Natural killer cell (primary cell): ENCODE measurements at regions not wholly inside any gene's neighbourhood (a gene's known extent, or its start where the extent isn't known, plus 50 kb on each side); places are given as distances from the start of the nearest gene placed in this dataset.

Experiments used
- ATAC-seq, 3 donors: fragments of 150-1000 bp in 2 of 3; fragments of 200-7000 bp in 1 of 3; cut with Tn5 transposase; 1 replicate in 1 of 3; 2 replicates in 2 of 3; pipeline ENCODE4 v1.10.0; 2021; ENCODE audit warnings: mild to moderate bottlenecking in 2 of 3, moderate library complexity in 2 of 3
- DNase-seq, 2 donors: peaks; one replicate each; pipeline versions ENCODE4 v3.0.0 to v3.0.0-alpha.2; 2013 to 2021; ENCODE audit warnings: mixed read lengths in 1 of 2
- H3K27ac ChIP-seq: one replicate; pipeline ENCODE4 v1.5.1; 2013; ENCODE audit warnings: mild to moderate bottlenecking, low read length
- H3K27me3 ChIP-seq: one replicate; pipeline ENCODE4 v1.6.1; 2013; ENCODE audit warnings: low read length; ENCODE audit not compliant: control insufficient read depth, insufficient read depth
- H3K36me3 ChIP-seq: one replicate; pipeline ENCODE4 v1.6.1; 2013; ENCODE audit warnings: low read length; ENCODE audit not compliant: control insufficient read depth, insufficient read depth
- H3K4me1 ChIP-seq: one replicate; pipeline ENCODE4 v1.6.1; 2013; ENCODE audit warnings: low read length; ENCODE audit not compliant: control insufficient read depth, insufficient read depth
- H3K4me3 ChIP-seq: one replicate; pipeline ENCODE4 v1.5.1; 2013; ENCODE audit warnings: low read length
- H3K9me3 ChIP-seq: one replicate; pipeline ENCODE4 v1.6.1; 2013; ENCODE audit warnings: low read length; ENCODE audit not compliant: control insufficient read depth, insufficient read depth
- H3K27ac Mint-ChIP-seq, 2 donors: one replicate each; pipeline ENCODE4 v1.8.0; 2022; ENCODE audit warnings: mild to moderate bottlenecking in 2 of 2, mixed read lengths in 2 of 2, moderate library complexity in 1 of 2
- H3K27me3 Mint-ChIP-seq, 2 donors: one replicate each; pipeline ENCODE4 v1.8.0; 2022; ENCODE audit warnings: low read depth in 2 of 2, mixed read lengths in 2 of 2
- H3K36me3 Mint-ChIP-seq: one replicate; pipeline ENCODE4 v1.8.0; 2022; ENCODE audit warnings: mixed read lengths
- H3K4me1 Mint-ChIP-seq, 2 donors: one replicate each; pipeline ENCODE4 v1.8.0; 2022; ENCODE audit warnings: mixed read lengths in 2 of 2
- H3K4me3 Mint-ChIP-seq: one replicate; pipeline ENCODE4 v1.8.0; 2022; ENCODE audit warnings: mild to moderate bottlenecking, moderate library complexity, mixed read lengths
- H3K9me3 Mint-ChIP-seq, 2 donors: one replicate each; pipeline ENCODE4 v1.8.0; 2022; ENCODE audit warnings: mixed read lengths in 2 of 2
- WGBS: methylation state at CpG from one replicate; pipeline ENCODE4 v1.1.7; 2013; ENCODE audit warnings: missing lambda C conversion rate; ENCODE audit not compliant: insufficient coverage; 5-methylcytosine and 5-hydroxymethylcytosine counted together
- intact Hi-C: fragments of 100-400 bp; cut with micrococcal nuclease; formaldehyde crosslinking; loops from one replicate; pipeline ENCODE4 v1.14.2; 2022
- TF ChIP-seq, protein P1 (sequence below): fragments of 200-600 bp; IDR thresholded peaks from one replicate; pipeline ENCODE4 v1.8.0; 2022; ENCODE audit warnings: antibody characterized with exemption

- TF ChIP-seq, protein P1, sequence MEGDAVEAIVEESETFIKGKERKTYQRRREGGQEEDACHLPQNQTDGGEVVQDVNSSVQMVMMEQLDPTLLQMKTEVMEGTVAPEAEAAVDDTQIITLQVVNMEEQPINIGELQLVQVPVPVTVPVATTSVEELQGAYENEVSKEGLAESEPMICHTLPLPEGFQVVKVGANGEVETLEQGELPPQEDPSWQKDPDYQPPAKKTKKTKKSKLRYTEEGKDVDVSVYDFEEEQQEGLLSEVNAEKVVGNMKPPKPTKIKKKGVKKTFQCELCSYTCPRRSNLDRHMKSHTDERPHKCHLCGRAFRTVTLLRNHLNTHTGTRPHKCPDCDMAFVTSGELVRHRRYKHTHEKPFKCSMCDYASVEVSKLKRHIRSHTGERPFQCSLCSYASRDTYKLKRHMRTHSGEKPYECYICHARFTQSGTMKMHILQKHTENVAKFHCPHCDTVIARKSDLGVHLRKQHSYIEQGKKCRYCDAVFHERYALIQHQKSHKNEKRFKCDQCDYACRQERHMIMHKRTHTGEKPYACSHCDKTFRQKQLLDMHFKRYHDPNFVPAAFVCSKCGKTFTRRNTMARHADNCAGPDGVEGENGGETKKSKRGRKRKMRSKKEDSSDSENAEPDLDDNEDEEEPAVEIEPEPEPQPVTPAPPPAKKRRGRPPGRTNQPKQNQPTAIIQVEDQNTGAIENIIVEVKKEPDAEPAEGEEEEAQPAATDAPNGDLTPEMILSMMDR = no peak
- H3K4me1 Mint-ChIP-seq = no peaks in the 10 kb centered on the region
- ATAC-seq = no peak
- intact Hi-C loops = no loop called here
- no peak overlapping the region for H3K4me3 Mint-ChIP-seq
- no peak for DNase-seq
- no peaks in the 10 kb centered on the region for H3K9me3 ChIP-seq
- WGBS = 68% methylated on average over 12 of the region's 13 CpGs
- H3K4me3 ChIP-seq = no peak overlapping the region
- H3K9me3 Mint-ChIP-seq = no peaks in the 10 kb centered on the region
- H3K36me3 Mint-ChIP-seq = no peaks in the 10 kb centered on the region
- no peak overlapping the region for H3K27ac ChIP-seq
- H3K27ac Mint-ChIP-seq = no peak overlapping the region
- no peaks in the 10 kb centered on the region for H3K27me3 Mint-ChIP-seq
- H3K27me3 ChIP-seq = no peaks in the 10 kb centered on the region
- H3K4me1 ChIP-seq = no peaks in the 10 kb centered on the region
- H3K36me3 ChIP-seq = no peaks in the 10 kb centered on the region
Measured at GRCh38 chr2:7930800-7931635, 750.8 kb upstream of the ID2 start.

DNA sequence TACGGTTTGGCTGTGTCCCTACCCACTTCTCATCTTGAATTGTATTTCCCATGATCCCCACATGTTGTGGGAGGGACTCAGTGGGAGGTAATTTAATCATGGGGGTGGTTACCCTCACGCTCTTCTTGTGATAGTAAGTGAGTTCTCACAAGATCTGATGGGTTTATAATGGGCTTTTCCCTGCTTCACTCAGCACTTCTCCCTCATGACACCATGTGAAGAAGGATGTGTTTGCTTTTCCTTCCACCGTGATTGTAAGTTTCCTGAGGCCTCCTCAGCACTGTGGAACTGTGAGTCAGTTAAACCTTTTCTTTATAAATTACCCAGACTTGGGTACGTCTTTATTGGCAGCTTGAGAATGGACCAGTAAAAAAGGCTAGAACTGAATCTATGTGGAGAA, 750.0 kb upstream of the ID2 start:
- Histone ChIP-seq H3K36me3 (no peaks in the 10 kb centered on the region), H3K27me3 (no peaks in the 10 kb centered on the region), H3K4me3 (no peak overlapping the region), H3K4me1 (no peaks in the 10 kb centered on the region), H3K9me3 (no peaks in the 10 kb centered on the region), H3K27ac (no peak overlapping the region)
- Mint-ChIP-seq H3K4me3 (no peak overlapping the region), H3K27me3 (no peaks in the 10 kb centered on the region), H3K36me3 (no peaks in the 10 kb centered on the region), H3K4me1 (no peaks in the 10 kb centered on the region), H3K27ac (no peak overlapping the region), H3K9me3 (no peaks in the 10 kb centered on the region)
- no peak for DNase-seq
- ATAC-seq = no peak
- TF ChIP-seq, protein P1 = no peak
- intact Hi-C loops = no loop called here
- WGBS = 90% methylated on average over 2 of the region's 4 CpGs

- Mint-ChIP-seq H3K9me3 (no peaks in the 10 kb centered on the region), H3K4me3 (no peak overlapping the region), H3K27ac (no peak overlapping the region), H3K27me3 (no peaks in the 10 kb centered on the region), H3K36me3 (no peaks in the 10 kb centered on the region), H3K4me1 (no peaks in the 10 kb centered on the region)
- no peaks in the 10 kb centered on the region for H3K36me3 ChIP-seq
- intact Hi-C loops = no loop called here
- H3K4me1 ChIP-seq = no peaks in the 10 kb centered on the region
- TF ChIP-seq, protein P1 = no peak
- ATAC-seq (no peak), DNase-seq (no peak)
- H3K27ac ChIP-seq = no peak overlapping the region
- no peaks in the 10 kb centered on the region for H3K9me3 ChIP-seq
- 82% methylated on average over 1 of the region's 1 CpG for WGBS
- H3K27me3 ChIP-seq = no peaks in the 10 kb centered on the region
- H3K4me3 ChIP-seq = no peak overlapping the region
Measured at GRCh38 chr2:7933672-7934071, 748.2 kb upstream of the ID2 start.

DNA sequence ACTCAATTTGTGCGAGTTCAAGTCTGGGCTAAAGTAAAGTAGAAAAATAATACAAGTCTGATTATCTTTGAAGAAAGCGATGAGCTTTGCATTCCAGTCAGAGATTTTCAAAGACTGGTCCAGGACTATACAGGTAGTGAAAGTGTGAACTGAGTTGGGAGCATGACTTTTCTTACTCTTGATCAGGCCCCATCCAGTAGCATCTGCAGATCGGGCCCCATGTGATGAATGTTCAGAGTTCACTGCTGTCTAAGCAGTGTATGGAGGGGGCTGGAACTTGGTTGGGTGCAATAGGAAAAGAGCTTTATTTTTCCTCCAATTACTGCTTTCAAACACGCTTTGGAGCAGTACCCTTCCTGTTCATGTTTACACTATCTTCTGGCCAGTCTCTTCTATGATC, 747.4 kb upstream of the ID2 start:
- WGBS = 100% methylated on average over 3 of the region's 4 CpGs
- no peaks in the 10 kb centered on the region for H3K4me1 ChIP-seq
- no peak for DNase-seq
- Mint-ChIP-seq H3K4me1 (no peaks in the 10 kb centered on the region), H3K4me3 (no peak overlapping the region), H3K27ac (no peak overlapping the region), H3K27me3 (peaks cover 0 to 2% of the 10 kb centered on the region in 2 donors), H3K36me3 (no peaks in the 10 kb centered on the region), H3K9me3 (no peaks in the 10 kb centered on the region)
- no peak overlapping the region for H3K4me3 ChIP-seq
- intact Hi-C loops = no loop called here
- H3K36me3 ChIP-seq = no peaks in the 10 kb centered on the region
- H3K27ac ChIP-seq = no peak overlapping the region
- TF ChIP-seq, protein P1 = no peak
- H3K9me3 ChIP-seq = no peaks in the 10 kb centered on the region
- no peak for ATAC-seq
- no peaks in the 10 kb centered on the region for H3K27me3 ChIP-seq
